GM19328 (cell line): ENCODE measurements at regions not wholly inside any gene's neighbourhood (a gene's known extent, or its start where the extent isn't known, plus 50 kb on each side); places are given as distances from the start of the nearest gene placed in this dataset.

Experiments
- ATAC-seq: cut with Tn5 transposase; IDR thresholded peaks from one replicate; pipeline ENCODE4 v1.9.1; 2021; ENCODE audit warnings: mild to moderate bottlenecking, moderate library complexity; ENCODE audit not compliant: unreplicated experiment

GRCh38 chr20:18957328-18957727 is 143.7 kb downstream of the SCP2D1 start:
- ATAC-seq = no peak

- no peak for ATAC-seq
These were observed 157.5 kb downstream of the SCP2D1 start for GRCh38 chr20:18971121-18971520.

- ATAC-seq = no peak
These were observed 158.0 kb downstream of the SCP2D1 start for GRCh38 chr20:18971574-18971973.

- ATAC-seq = no peak
These were observed 158.8 kb downstream of the SCP2D1 start for GRCh38 chr20:18972251-18972876.

GRCh38 chr20:18973529-18974173 is 160.1 kb downstream of the SCP2D1 start:
- ATAC-seq = no peak

- ATAC-seq = no peak
These were observed 161.1 kb downstream of the SCP2D1 start for GRCh38 chr20:18974660-18975059.

GRCh38 chr20:18977441-18977840 is 163.9 kb downstream of the SCP2D1 start:
- ATAC-seq = no peak

GRCh38 chr20:18978311-18978710 is 164.7 kb downstream of the SCP2D1 start:
- no peak for ATAC-seq

- ATAC-seq = no peak
These were observed 165.5 kb downstream of the SCP2D1 start for GRCh38 chr20:18979132-18979531.

- ATAC-seq = no peak
These were observed 168.5 kb downstream of the SCP2D1 start for GRCh38 chr20:18981962-18982539.

GRCh38 chr20:18983796-18984195 is 170.2 kb downstream of the SCP2D1 start:
- ATAC-seq = no peak

GRCh38 chr20:18984238-18985200 is 170.9 kb downstream of the SCP2D1 start:
- ATAC-seq = no peak

GRCh38 chr20:18985551-18985950 is 172.0 kb downstream of the SCP2D1 start:
- ATAC-seq = no peak

GRCh38 chr20:18986146-18986830 is 172.7 kb downstream of the SCP2D1 start:
- no peak for ATAC-seq

- no peak for ATAC-seq
These were observed 173.5 kb downstream of the SCP2D1 start for GRCh38 chr20:18986895-18987580.

- ATAC-seq = no peak
These were observed 174.3 kb downstream of the SCP2D1 start for GRCh38 chr20:18987781-18988360.

GRCh38 chr20:18988701-18989100 is 175.1 kb downstream of the SCP2D1 start:
- ATAC-seq = no peak

GRCh38 chr20:18989736-18990474 is 176.3 kb downstream of the SCP2D1 start:
- no peak for ATAC-seq

- no peak for ATAC-seq
These were observed 177.4 kb downstream of the SCP2D1 start for GRCh38 chr20:18991012-18991411.
